H1 (cell line): ENCODE measurements at regions not wholly inside any gene's neighbourhood (a gene's known extent, or its start where the extent isn't known, plus 50 kb on each side); places are given as distances from the start of the nearest gene placed in this dataset.

Experiments used
- CTCF ChIA-PET: fragments of 300-600 bp; sonication (Branson Sonifier 250); formaldehyde crosslinking; loops from one replicate; lab custom pipeline; 2021; ENCODE audit not compliant: partially characterized antibody; lab: Charles Lee
- POLR2A ChIA-PET: fragments of 300-600 bp; sonication (Branson Sonifier 250); formaldehyde crosslinking; loops from one replicate; lab custom pipeline; 2021; ENCODE audit warnings: inconsistent platforms; ENCODE audit not compliant: partially characterized antibody; lab: Charles Lee
- DNase-seq, 2 experiments: peaks; one replicate each; pipeline versions ENCODE4 v3.0.0 to v3.0.0-alpha.2; 2010 to 2022; ENCODE audit warnings: low spot score in 2 of 2, low read depth in 1 of 2, mixed read lengths in 1 of 2
- FAIRE-seq: peaks from 2 replicates; lab custom pipeline; 2011; peaks lifted over from hg19 to GRCh38; lab: Jason Lieb, UNC
- H2AFZ ChIP-seq: 2 replicates; pipeline ENCODE4 v1.8.1; 2012; ENCODE audit warnings: low read length, inconsistent platforms
- H2AK5ac ChIP-seq: 2 replicates; pipeline ENCODE4 v1.6.1; 2013; ENCODE audit warnings: low read depth, low read length
- H2BK120ac ChIP-seq: replicated peaks from 2 replicates; pipeline ENCODE3; 2013; ENCODE audit warnings: low read depth, low read length, inconsistent platforms
- H2BK12ac ChIP-seq: 2 replicates; pipeline ENCODE4 v1.6.1; 2013; ENCODE audit warnings: low read depth, low read length
- H2BK15ac ChIP-seq: 2 replicates; pipeline ENCODE4 v1.6.1; 2013; ENCODE audit warnings: low read length
- H2BK20ac ChIP-seq: 2 replicates; pipeline ENCODE4 v1.6.1; 2013; ENCODE audit warnings: low read length
- H2BK5ac ChIP-seq: 2 replicates; pipeline ENCODE4 v1.6.1; 2013; ENCODE audit warnings: low read depth, low read length
- H3K14ac ChIP-seq: 2 replicates; pipeline ENCODE4 v1.6.1; 2013; ENCODE audit warnings: inconsistent platforms; ENCODE audit not compliant: insufficient read length
- H3K18ac ChIP-seq: 2 replicates; pipeline ENCODE4 v1.6.1; 2013; ENCODE audit warnings: low read length; ENCODE audit errors: extremely low read depth
- H3K23ac ChIP-seq: 2 replicates; pipeline ENCODE4 v1.6.1; 2013; ENCODE audit warnings: inconsistent platforms; ENCODE audit not compliant: insufficient read length
- H3K23me2 ChIP-seq: 2 replicates; pipeline ENCODE4 v1.6.1; 2013; ENCODE audit warnings: low read depth, low read length
- H3K27ac ChIP-seq: 2 replicates; pipeline ENCODE4 v1.6.1; 2011; ENCODE audit warnings: low read depth, low read length, inconsistent platforms
- H3K27me3 ChIP-seq, 4 experiments: replicated peaks in 1 of 4; 1 replicate in 1 of 4; 2 replicates in 3 of 4; pipeline versions ENCODE4 v1.6.1 to v1.8.1; 2011 to 2013; ENCODE audit warnings: low read length in 3 of 4, mild to moderate bottlenecking in 3 of 4, inconsistent platforms in 2 of 4, mixed read lengths in 2 of 4, moderate library complexity in 1 of 4; ENCODE audit not compliant: control insufficient read depth in 3 of 4, insufficient read depth in 3 of 4; ENCODE audit errors: extremely low read depth in 1 of 4
- H3K36me3 ChIP-seq, 4 experiments: 2 replicates each; pipeline versions ENCODE4 v1.6.1 to v1.8.1; 2011 to 2013; ENCODE audit warnings: mild to moderate bottlenecking in 4 of 4, low read length in 3 of 4, moderate library complexity in 2 of 4, control low read depth in 1 of 4, inconsistent platforms in 1 of 4; ENCODE audit not compliant: insufficient read depth in 4 of 4, control insufficient read depth in 2 of 4
- H3K4ac ChIP-seq: replicated peaks from 2 replicates; pipeline ENCODE3; 2013; ENCODE audit warnings: low read length, low read depth, mixed read lengths, inconsistent platforms; ENCODE audit not compliant: insufficient read length
- H3K4me1 ChIP-seq, 4 experiments: replicated peaks in 1 of 4; 1 replicate in 1 of 4; 2 replicates in 3 of 4; pipeline versions ENCODE4 v1.6.1 to v1.8.1; 2011 to 2013; ENCODE audit warnings: low read length in 3 of 4, inconsistent platforms in 2 of 4, mixed read lengths in 1 of 4; ENCODE audit not compliant: insufficient read depth in 4 of 4, control insufficient read depth in 3 of 4
- H3K4me2 ChIP-seq, 2 experiments: 2 replicates each; pipeline versions ENCODE4 v1.6.1 to v1.8.1; 2011 to 2013; ENCODE audit warnings: low read depth in 2 of 2, low read length in 2 of 2, control low read depth in 1 of 2, inconsistent platforms in 1 of 2, mild to moderate bottlenecking in 1 of 2; ENCODE audit not compliant: insufficient read depth in 1 of 2
- H3K4me3 ChIP-seq, 4 experiments: fragments of 200-600, 300-600 bp in 1 of 4; sonication (generic), shearing (Covaris generic), sonication (Bioruptor Twin) in 1 of 4; 2 replicates each; pipeline versions ENCODE4 v1.5.1 to v1.8.1; 2011 to 2016; ENCODE audit warnings: low read length in 4 of 4, low read depth in 3 of 4, control low read depth in 2 of 4, inconsistent platforms in 2 of 4, mild to moderate bottlenecking in 2 of 4, mixed read lengths in 1 of 4, moderate library complexity in 1 of 4; ENCODE audit not compliant: insufficient read depth in 2 of 4; ENCODE audit errors: extremely low read depth in 1 of 4
- H3K56ac ChIP-seq: replicated peaks from 2 replicates; pipeline ENCODE3; 2013; ENCODE audit warnings: low read depth, mild to moderate bottlenecking, mixed read lengths, low read length, inconsistent platforms; ENCODE audit not compliant: insufficient read length
- H3K79me1 ChIP-seq: 2 replicates; pipeline ENCODE4 v1.6.1; 2013; ENCODE audit warnings: low read depth, low read length, control low read depth
- H3K79me2 ChIP-seq, 2 experiments: 2 replicates each; pipeline versions ENCODE4 v1.6.1 to v1.8.1; 2012 to 2013; ENCODE audit warnings: low read length in 2 of 2, mild to moderate bottlenecking in 2 of 2, inconsistent platforms in 1 of 2; ENCODE audit not compliant: insufficient read depth in 2 of 2, control insufficient read depth in 1 of 2
- H3K9ac ChIP-seq, 4 experiments: replicated peaks in 1 of 4; 1 replicate in 1 of 4; 2 replicates in 3 of 4; pipeline versions ENCODE4 v1.6.1 to v1.8.1; 2011 to 2013; ENCODE audit warnings: low read depth in 3 of 4, low read length in 3 of 4, control low read depth in 2 of 4, mild to moderate bottlenecking in 2 of 4, moderate library complexity in 2 of 4, inconsistent platforms in 1 of 4; ENCODE audit errors: extremely low read depth in 1 of 4
- H3K9me3 ChIP-seq, 2 experiments: 2 replicates each; pipeline versions ENCODE4 v1.6.1 to v1.8.1; 2012 to 2013; ENCODE audit warnings: mild to moderate bottlenecking in 2 of 2, moderate library complexity in 2 of 2, control low read depth in 1 of 2, inconsistent platforms in 1 of 2, low read depth in 1 of 2, low read length in 1 of 2, mixed read lengths in 1 of 2; ENCODE audit not compliant: insufficient read depth in 2 of 2
- H4K20me1 ChIP-seq, 2 experiments: replicated peaks in 1 of 2; 2 replicates each; pipeline versions ENCODE3 to v1.8.1; 2011 to 2013; ENCODE audit warnings: inconsistent platforms in 2 of 2, low read length in 2 of 2, mild to moderate bottlenecking in 1 of 2; ENCODE audit not compliant: insufficient read depth in 2 of 2, control insufficient read depth in 1 of 2
- H4K5ac ChIP-seq: 2 replicates; pipeline ENCODE4 v1.6.1; 2013; ENCODE audit warnings: low read length, low read depth, mixed read lengths, inconsistent platforms; ENCODE audit not compliant: insufficient read length
- H4K8ac ChIP-seq: 2 replicates; pipeline ENCODE4 v1.8.0; 2013; ENCODE audit warnings: mild to moderate bottlenecking, moderate library complexity, low read length, inconsistent platforms; ENCODE audit not compliant: insufficient read depth; ENCODE audit errors: extremely low read depth
- H4K91ac ChIP-seq: replicated peaks from 2 replicates; pipeline ENCODE3; 2013; ENCODE audit warnings: low read length, mixed read lengths, inconsistent platforms; ENCODE audit not compliant: insufficient read length
- ASH2L ChIP-seq: fragments of 200-600, 300-600 bp; sonication (generic); IDR thresholded peaks from one replicate; pipeline ENCODE4 v1.7.1; 2017; ENCODE audit warnings: low read length
- CBX8 ChIP-seq: fragments of 300-800, 300-1000 bp; sonication (generic); IDR thresholded peaks from 2 replicates; pipeline ENCODE4 v1.7.1; 2016; ENCODE audit warnings: low read depth, low read length, borderline replicate concordance
- GABPA ChIP-seq: IDR thresholded peaks from 2 replicates; pipeline ENCODE4 v1.6.1; 2011; ENCODE audit warnings: mild to moderate bottlenecking, low read length, moderate library complexity, borderline replicate concordance; ENCODE audit not compliant: insufficient read depth
- JUN ChIP-seq: IDR thresholded peaks from 2 replicates; pipeline ENCODE4 v1.6.1; 2011; ENCODE audit warnings: low read depth, mild to moderate bottlenecking, improper control_type of control experiment, low read length
- KDM4A ChIP-seq: IDR thresholded peaks from one replicate; pipeline ENCODE4 v1.7.1; 2012; ENCODE audit warnings: low read depth, mild to moderate bottlenecking, moderate library complexity, low read length, inconsistent platforms; ENCODE audit not compliant: severe bottlenecking
- KDM5A ChIP-seq: fragments of 200-600 bp; IDR thresholded peaks from 2 replicates; pipeline ENCODE4 v1.7.1; 2012; ENCODE audit warnings: mild to moderate bottlenecking, low read length, inconsistent platforms, mixed read lengths
- RFX5 ChIP-seq: IDR thresholded peaks from 2 replicates; pipeline ENCODE4 v1.6.1; 2011; ENCODE audit warnings: low read depth, low read length, improper control_type of control experiment, borderline replicate concordance
- SP2 ChIP-seq: IDR thresholded peaks from 2 replicates; pipeline ENCODE4 v1.6.1; 2012; ENCODE audit warnings: mild to moderate bottlenecking, low read length, inconsistent platforms
- SP4 ChIP-seq: IDR thresholded peaks from 2 replicates; pipeline ENCODE4 v1.6.1; 2012; ENCODE audit warnings: low read length, inconsistent platforms
- SRF ChIP-seq: IDR thresholded peaks from 2 replicates; pipeline ENCODE4 v1.6.1; 2011; ENCODE audit warnings: mild to moderate bottlenecking, low read depth, low read length, moderate library complexity
- SUZ12 ChIP-seq: fragments of 200-600 bp; sonication (generic); IDR thresholded peaks from 2 replicates; pipeline ENCODE4 v1.6.1; 2012; ENCODE audit warnings: mild to moderate bottlenecking, inconsistent platforms, low read length, moderate library complexity, mixed read lengths
- WGBS, 2 experiments: shearing (Covaris generic) in 1 of 2; methylation state at CpG; one replicate each; pipeline versions ENCODE4 v1.1.6 to v1.1.7; 2013 to 2015; ENCODE audit warnings: low lambda C conversion rate in 2 of 2, mixed read lengths in 2 of 2, inconsistent platforms in 1 of 2, low coverage in 1 of 2, missing lambda C conversion rate in 1 of 2; ENCODE audit not compliant: insufficient replicate concordance in 2 of 2, insufficient coverage in 1 of 2, insufficient read length in 1 of 2; ENCODE audit errors: extremely low coverage in 1 of 2, missing lambda C conversion rate in 1 of 2; 5-methylcytosine and 5-hydroxymethylcytosine counted together

- peaks cover 0 to 2% (median 0%) of the 10 kb centered on the region in 4 experiments; a peak in 1 of 8 replicates for H3K36me3 ChIP-seq
- H2AK5ac ChIP-seq = no peak overlapping the region
- no peak overlapping the region for H2BK5ac ChIP-seq
- H2BK120ac ChIP-seq = no peak overlapping the region
- no peak overlapping the region for H4K8ac ChIP-seq
- no peak overlapping the region for H3K4me2 ChIP-seq
- no peak overlapping the region for H3K23ac ChIP-seq
- H3K27ac ChIP-seq = no peak overlapping the region
- H4K20me1 ChIP-seq = no peaks in the 10 kb centered on the region
- CTCF ChIA-PET = interaction anchor here (0.9 kb wide), 1 partner anchor 176 kb away, joined by 3 read pairs; no protein-coding TSS in a partner anchor
- peaks cover 14 to 31% (median 21%) of the 10 kb centered on the region in 4 experiments for H3K27me3 ChIP-seq
- no peaks in the 10 kb centered on the region for H3K79me1 ChIP-seq
- H3K4me1 ChIP-seq = peaks cover 0 to 12% (median 6%) of the 10 kb centered on the region in 4 experiments; a peak in 4 of 7 replicates
- H2BK15ac ChIP-seq = no peak overlapping the region
- H3K18ac ChIP-seq = no peak overlapping the region
- H2AFZ ChIP-seq = no peak overlapping the region
- H2BK12ac ChIP-seq = no peak overlapping the region
- H3K9me3 ChIP-seq = no peaks in the 10 kb centered on the region
- no peak overlapping the region for H3K14ac ChIP-seq
- 95% methylated on average over 4 of the region's 4 CpGs; no CpG with 5 or more reads in 1 of the 2 experiments for WGBS, 2 experiments
- H2BK20ac ChIP-seq = no peak overlapping the region
- H4K5ac ChIP-seq = no peak overlapping the region
- H3K9ac ChIP-seq = no peak overlapping the region
- POLR2A ChIA-PET = no interaction called here
- no peaks in the 10 kb centered on the region for H3K79me2 ChIP-seq
- TF ChIP-seq JUN (no peak), SRF (no peak), SP2 (no peak), SUZ12 (no peak), ASH2L (no peak), KDM5A (no peak), KDM4A (no peak), SP4 (no peak), RFX5 (no peak), GABPA (no peak), CBX8 (no peak)
- H3K4ac ChIP-seq = no peak overlapping the region
- no peak overlapping the region for H3K56ac ChIP-seq
- DNase-seq = no peak
- no peak overlapping the region for H4K91ac ChIP-seq
- H3K23me2 ChIP-seq = no peaks in the 10 kb centered on the region; the same call in 1 of the 2 replicates
- FAIRE-seq = no peak
- H3K4me3 ChIP-seq = no peak overlapping the region
These were observed 72.7 kb upstream of the FUT8 start for GRCh38 chr14:65339866-65340265.
